GM18909 (cell line): ENCODE measurements at regions not wholly inside any gene's neighbourhood (a gene's known extent, or its start where the extent isn't known, plus 50 kb on each side); places are given as distances from the start of the nearest gene placed in this dataset.

Source experiments
- ATAC-seq: cut with Tn5 transposase; IDR thresholded peaks from one replicate; pipeline ENCODE4 v1.9.1; 2021; ENCODE audit warnings: mild to moderate bottlenecking; ENCODE audit not compliant: unreplicated experiment, poor library complexity

DNA sequence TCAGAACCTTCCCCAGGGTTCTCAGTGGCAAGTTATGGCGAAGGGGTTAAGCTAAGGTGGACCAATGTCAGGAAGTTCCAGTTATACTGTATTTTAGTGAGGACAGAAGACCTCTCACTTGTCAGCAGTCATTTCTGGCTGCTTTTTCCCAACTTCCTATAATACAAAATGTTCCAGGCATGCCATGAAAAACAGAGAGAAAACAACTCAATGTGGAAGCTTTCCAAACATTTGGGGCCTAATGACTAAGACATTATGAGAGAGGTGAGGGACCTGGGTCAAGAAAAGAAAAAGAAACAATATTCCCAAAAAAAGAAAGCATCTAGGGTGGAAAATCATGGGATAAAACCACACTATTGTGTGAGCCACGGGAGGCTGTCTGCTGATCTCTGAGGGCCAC, 99.9 kb upstream of the MAP3K4 start:
- ATAC-seq, result no peak

DNA sequence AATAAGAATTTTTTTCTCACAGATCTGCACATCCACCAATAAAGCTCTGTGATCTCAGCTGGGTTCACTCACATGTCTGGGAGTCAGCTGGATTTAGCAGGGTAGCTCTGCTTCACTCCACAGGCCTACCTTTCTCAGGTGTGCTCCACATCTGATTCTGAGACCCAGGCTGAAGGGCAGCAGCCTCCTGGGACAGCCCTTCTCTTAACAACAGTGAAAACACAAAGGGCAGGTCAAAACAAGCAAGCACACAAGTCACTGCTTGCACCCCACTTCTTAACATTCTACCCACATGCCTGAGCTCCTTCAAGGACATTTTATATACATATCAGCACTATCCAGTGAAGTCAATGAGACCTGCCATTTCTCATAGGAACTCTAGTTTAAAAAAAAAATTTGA, 96.0 kb upstream of the MAP3K4 start:
- no peak for ATAC-seq

- ATAC-seq, result no peak
Measured at GRCh38 chr6:160899671-160900430, 91.7 kb upstream of the MAP3K4 start.

DNA sequence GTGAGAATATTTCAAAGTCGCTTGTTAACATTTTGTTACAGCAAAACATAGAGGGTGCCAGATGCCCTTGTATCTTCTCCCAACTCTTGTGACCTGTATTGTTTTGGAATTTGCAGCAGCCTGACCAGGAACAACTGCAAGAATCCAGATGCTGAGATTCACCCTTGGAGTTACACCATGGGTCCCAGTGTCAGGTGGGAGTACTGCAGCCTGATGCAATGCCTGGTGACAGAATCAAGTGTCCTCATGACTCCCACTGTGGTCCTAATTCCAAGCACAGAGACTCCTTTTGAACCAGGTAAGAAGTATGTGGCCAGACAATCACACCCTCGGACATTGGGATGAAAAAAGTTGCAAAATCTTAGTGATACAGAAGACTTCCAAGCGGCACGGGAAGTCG, 79.6 kb upstream of the MAP3K4 start:
- ATAC-seq, result no peak

DNA sequence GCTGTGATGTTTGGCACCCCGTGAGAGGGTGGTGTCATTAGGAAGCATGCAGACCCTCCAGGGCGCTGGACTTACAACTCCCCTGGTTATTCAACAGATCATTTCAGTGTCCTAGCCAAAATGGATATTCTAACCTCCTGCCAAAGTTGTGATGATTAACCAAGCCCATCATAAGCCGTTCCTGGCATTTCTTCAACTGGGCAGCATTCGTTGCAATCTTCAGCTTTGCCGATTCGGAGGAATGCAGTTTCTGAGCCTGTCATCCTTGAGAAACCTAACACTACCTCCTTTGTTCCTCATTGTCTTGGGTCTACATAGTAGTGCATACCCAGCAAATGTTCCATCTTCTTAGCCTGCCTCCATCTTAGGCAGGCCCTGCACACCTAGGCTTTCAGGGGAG, 79.2 kb upstream of the MAP3K4 start:
- no peak for ATAC-seq

DNA sequence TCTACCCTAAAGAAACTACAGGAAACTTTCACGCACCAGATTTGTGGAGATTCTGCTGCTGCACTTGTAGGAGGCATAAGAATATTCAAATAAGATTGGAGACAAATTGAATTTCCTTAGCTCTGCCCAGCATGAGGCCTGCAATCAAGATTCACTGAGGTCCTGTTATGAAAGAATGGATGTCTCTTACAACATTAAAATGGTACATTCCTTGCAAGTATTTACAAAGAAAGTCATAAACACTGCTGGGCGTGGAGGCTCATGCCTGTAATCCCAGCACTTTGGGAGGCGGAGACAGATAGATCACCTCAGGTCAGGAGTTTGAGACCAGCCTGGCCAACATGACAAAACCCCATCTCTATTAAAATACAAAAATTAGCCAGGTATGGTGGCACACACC, 74.0 kb upstream of the MAP3K4 start:
- no peak for ATAC-seq

- no peak for ATAC-seq
Measured at GRCh38 chr6:160919723-160920440, 71.7 kb upstream of the MAP3K4 start.

GRCh38 chr6:160921095-160921494, 70.5 kb upstream of the MAP3K4 start:
- no peak for ATAC-seq

DNA sequence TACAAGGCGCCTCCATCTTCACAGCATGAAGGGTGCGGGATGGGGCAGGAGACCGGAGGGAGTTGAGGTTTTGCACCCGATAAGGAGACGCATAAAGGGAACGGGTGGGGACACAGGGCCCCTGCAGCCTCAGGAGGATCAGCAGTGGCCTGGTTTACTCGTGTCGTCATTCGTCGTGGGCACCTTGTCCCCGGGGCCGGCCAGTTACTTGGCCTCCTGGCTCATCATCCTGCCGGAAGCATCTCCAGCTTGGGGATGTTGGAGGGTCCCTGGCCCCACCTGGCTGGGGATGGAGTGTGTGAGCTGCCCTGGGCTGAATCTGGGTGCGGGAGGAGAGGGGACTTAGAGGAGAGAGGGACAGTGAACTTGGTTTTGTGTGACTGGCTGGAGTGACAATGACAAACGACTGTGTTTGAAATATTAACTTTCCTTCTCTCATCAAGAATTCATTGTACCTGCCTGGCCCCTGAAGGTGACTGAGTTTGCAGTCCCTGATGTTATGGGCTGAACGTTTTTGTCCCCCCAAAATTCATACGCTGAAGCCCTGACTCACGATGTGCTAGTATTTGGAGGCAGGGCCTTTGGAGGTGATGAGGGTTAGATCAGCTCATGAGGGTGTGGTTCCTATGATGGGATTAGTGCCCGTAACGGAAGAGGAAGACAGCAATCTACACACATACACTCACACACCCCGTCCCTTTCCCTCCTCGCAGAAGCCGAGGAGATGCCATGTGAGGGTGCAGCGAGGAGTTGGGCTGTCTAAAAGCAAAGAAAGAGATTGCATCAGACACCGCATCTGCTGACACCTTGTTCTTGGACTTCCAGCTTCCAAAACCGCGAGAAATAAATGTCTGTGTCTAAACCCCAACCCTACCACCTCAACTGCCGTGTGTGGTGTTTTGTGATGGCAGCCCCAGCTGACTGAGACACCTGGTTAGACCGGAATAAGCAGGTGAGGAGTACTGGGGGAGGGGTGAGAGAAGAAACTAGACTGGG, 65.0 kb upstream of the MAP3K4 start:
- ATAC-seq, result no peak

DNA sequence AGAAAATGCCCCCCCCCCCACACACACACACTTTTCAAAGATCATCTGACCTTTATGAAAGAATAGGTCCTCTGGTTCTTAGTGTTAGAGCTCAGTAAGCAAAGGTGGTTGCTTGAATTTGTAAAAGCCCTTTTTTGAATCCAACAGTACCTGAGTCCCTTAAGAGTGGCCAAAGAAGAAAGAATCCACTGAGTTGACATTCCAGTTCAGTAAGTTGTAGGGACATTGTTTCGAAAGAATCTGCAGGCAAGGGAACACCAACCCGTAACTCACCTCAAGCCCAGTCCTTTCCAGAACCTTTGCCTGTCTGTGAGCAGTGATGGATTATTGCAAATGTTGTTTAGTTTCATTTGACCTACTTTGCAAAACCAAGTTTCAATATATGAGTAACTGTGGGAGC, 64.2 kb upstream of the MAP3K4 start:
- no peak for ATAC-seq

DNA sequence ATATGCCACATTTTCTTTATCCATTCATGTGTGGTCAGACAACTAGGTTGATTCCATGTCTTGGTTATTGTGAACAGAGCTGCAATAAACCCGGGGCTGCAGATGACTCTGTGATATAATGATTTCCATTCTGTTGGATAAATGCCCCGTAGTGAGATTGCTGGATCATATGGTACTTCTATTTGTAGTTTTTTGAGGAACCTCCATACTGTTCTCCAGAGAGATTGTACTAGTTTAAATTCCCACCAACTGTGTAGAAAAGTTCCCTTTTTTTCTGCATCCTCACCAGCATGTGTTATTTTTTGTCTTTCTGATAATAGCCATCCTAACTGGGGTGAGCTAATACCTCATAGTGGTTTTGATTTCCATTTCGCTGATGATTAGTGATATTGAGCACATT, 62.2 kb upstream of the MAP3K4 start:
- no peak for ATAC-seq

- ATAC-seq, result no peak
Measured at GRCh38 chr6:160929831-160930230, 61.7 kb upstream of the MAP3K4 start.

- ATAC-seq, result peak; percentile 84
Measured at GRCh38 chr6:160930547-160931377, 60.8 kb upstream of the MAP3K4 start.

GRCh38 chr6:160931378-160932310, 59.9 kb upstream of the MAP3K4 start:
- no peak for ATAC-seq

DNA sequence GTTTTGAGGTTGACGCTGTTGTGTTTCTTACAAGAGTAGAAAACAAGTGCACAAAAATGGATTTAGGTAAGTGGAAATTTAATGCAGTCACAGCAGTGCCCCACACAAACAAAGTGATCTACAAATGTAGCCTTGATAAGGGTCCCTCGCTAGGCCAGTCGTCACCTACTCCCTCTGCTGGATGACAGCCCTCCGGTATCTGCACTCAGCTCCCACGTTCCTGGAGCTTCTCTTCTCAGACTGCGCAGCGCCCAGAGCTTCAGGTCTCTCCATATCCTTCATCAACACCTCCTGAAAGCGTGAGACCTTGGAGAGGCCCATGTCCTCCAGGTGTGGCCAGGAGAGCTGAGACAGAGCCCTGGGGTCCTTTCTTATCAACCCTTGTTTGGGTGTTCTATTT, 58.3 kb upstream of the MAP3K4 start:
- no peak for ATAC-seq

GRCh38 chr6:160934157-160934556, 57.4 kb upstream of the MAP3K4 start:
- no peak for ATAC-seq

GRCh38 chr6:160940197-160940596, 51.4 kb upstream of the MAP3K4 start:
- no peak for ATAC-seq
